ENCODE measurements at regions not wholly inside any gene's neighbourhood (a gene's known extent, or its start where the extent isn't known, plus 50 kb on each side); places are given as distances from the start of the nearest gene placed in this dataset.
"Not testable (repeated sequence)": the region's sequence is repeated elsewhere in the genome, so short reads cannot be mapped to it uniquely, and the experiment has no call there.

DNA sequence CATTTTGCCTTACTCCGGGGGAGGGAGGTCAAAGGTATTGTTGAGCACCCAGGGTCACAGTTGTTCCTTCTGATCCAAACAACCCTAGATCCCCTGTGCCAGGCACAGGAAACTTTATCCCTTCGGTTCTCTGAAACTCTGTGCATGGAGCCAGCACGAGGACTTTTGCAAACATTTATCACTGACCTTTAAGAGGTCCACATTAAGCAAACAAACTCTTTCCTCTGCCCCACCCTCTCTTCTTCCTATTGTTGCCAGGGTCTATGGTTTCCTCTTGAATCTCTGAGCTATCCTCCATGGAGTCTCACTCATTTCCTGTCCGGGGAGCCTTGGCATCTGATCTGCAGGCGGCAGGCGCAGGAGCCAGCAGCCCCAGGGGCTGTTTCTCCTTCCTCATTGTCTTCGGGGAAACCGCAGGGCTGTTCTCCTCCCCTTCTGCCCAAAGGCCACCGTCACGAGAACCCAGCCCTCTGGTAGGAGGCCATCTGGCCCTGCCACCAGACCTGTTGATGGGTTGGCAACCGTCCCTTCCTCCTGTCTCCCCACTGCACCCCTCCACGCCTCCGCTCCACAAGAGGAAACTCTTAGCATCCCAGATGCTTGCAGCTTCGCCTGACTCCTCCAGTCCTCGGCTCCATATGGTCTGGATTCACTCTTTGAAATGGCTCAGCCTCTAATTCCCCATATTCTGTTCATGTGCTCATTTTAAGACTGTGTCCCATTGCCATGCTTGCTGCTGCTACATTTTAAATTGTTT lies 327.3 kb upstream of the NRP1 start:
- H3K27ac Mint-ChIP-seq = no peak overlapping the region
- no peaks in the 10 kb centered on the region for H3K36me3 Mint-ChIP-seq (ENCODE audit: low read depth)
- peaks cover 14% of the 10 kb centered on the region for H3K27me3 Mint-ChIP-seq (ENCODE audit: insufficient read depth)
- peaks cover 9% of the 10 kb centered on the region for H3K9me3 Mint-ChIP-seq
- no peaks in the 10 kb centered on the region for H3K4me1 Mint-ChIP-seq (ENCODE audit: low read depth)
- intact Hi-C loops (cut with micrococcal nuclease) = no loop called here
- DNase-seq (ENCODE audit: low spot score) = no peak
- no peak overlapping the region for H3K4me3 Mint-ChIP-seq

DNA sequence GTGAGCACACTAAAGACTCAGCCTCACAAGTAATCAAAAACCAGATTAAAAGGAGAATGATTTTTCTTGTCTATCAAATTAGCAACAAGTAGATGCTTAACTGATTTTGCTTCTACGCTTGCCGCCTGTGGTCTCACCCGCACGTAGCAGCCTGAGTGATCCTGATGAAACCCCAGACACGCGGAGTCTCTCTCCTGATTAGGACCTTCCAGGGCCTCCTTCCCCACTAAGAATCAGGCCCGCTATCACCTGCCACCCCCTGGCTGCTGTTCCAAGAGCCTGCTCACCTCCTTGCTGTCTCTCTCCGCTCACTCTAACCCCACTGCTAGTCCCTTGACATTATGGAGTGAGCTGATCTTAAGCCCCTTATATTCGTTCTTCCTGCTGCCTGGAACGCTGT lies 325.9 kb upstream of the NRP1 start:
- no peak for DNase-seq (ENCODE audit: low spot score)
- no peak overlapping the region for H3K27ac Mint-ChIP-seq
- peaks cover 9% of the 10 kb centered on the region for H3K9me3 Mint-ChIP-seq
- H3K36me3 Mint-ChIP-seq (ENCODE audit: low read depth) = no peaks in the 10 kb centered on the region
- no peak overlapping the region for H3K4me3 Mint-ChIP-seq
- no peaks in the 10 kb centered on the region for H3K4me1 Mint-ChIP-seq (ENCODE audit: low read depth)
- peaks cover 14% of the 10 kb centered on the region for H3K27me3 Mint-ChIP-seq (ENCODE audit: insufficient read depth)
- intact Hi-C loops (cut with micrococcal nuclease) = no loop called here

DNA sequence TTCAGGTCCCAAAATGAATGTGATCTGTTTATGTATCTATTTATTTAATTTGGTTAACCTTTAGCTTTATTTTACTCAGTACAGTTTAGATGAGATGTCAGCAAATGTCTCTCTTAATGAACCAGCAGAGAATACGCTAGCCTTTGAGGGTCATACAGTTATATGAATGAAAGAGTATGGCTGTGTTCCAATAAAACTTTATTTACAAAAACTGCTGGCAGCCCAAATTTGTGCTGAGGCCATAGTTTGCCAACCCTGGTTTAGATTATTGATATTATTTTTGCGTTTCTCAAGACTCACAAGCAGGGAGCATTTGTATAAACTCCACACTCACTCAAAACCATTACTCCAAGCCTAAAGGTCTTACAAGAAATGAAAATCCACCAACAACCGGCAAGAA lies 323.4 kb upstream of the NRP1 start:
- no peak for DNase-seq (ENCODE audit: low spot score)
- H3K36me3 Mint-ChIP-seq (ENCODE audit: low read depth) = no peaks in the 10 kb centered on the region
- no peak overlapping the region for H3K4me3 Mint-ChIP-seq
- peaks cover 14% of the 10 kb centered on the region for H3K27me3 Mint-ChIP-seq (ENCODE audit: insufficient read depth)
- H3K27ac Mint-ChIP-seq = no peak overlapping the region
- no peaks in the 10 kb centered on the region for H3K4me1 Mint-ChIP-seq (ENCODE audit: low read depth)
- intact Hi-C loops (cut with micrococcal nuclease) = no loop called here
- H3K9me3 Mint-ChIP-seq = peaks cover under 1% of the 10 kb centered on the region

- intact Hi-C loops (cut with micrococcal nuclease) = no loop called here
- H3K27me3 Mint-ChIP-seq (ENCODE audit: insufficient read depth) = peaks cover 9% of the 10 kb centered on the region
- no peak for DNase-seq (ENCODE audit: low spot score)
- H3K36me3 Mint-ChIP-seq (ENCODE audit: low read depth) = no peaks in the 10 kb centered on the region
- no peak overlapping the region for H3K4me3 Mint-ChIP-seq
- H3K4me1 Mint-ChIP-seq (ENCODE audit: low read depth) = no peaks in the 10 kb centered on the region
- H3K27ac Mint-ChIP-seq = no peak overlapping the region
- H3K9me3 Mint-ChIP-seq = peaks cover 6% of the 10 kb centered on the region
Observed at GRCh38 chr10:33657154-33657908, 322.9 kb upstream of the NRP1 start.

- Mint-ChIP-seq H3K27ac (no peak overlapping the region), H3K4me3 (no peak overlapping the region), H3K27me3 (ENCODE audit: insufficient read depth) (peaks cover 2% of the 10 kb centered on the region), H3K9me3 (peaks cover 6% of the 10 kb centered on the region), H3K36me3 (ENCODE audit: low read depth) (no peaks in the 10 kb centered on the region), H3K4me1 (ENCODE audit: low read depth) (no peaks in the 10 kb centered on the region)
- intact Hi-C loops (cut with micrococcal nuclease) = no loop called here
- DNase-seq (ENCODE audit: low spot score) = no peak
Observed at GRCh38 chr10:33655921-33656320, 321.5 kb upstream of the NRP1 start.

- no peaks in the 10 kb centered on the region for H3K36me3 Mint-ChIP-seq (ENCODE audit: low read depth)
- peaks cover 6% of the 10 kb centered on the region for H3K9me3 Mint-ChIP-seq
- no peak for DNase-seq (ENCODE audit: low spot score)
- H3K4me1 Mint-ChIP-seq (ENCODE audit: low read depth) = no peaks in the 10 kb centered on the region
- no peak overlapping the region for H3K4me3 Mint-ChIP-seq
- H3K27ac Mint-ChIP-seq = no peak overlapping the region
- peaks cover 2% of the 10 kb centered on the region for H3K27me3 Mint-ChIP-seq (ENCODE audit: insufficient read depth)
- intact Hi-C loops (cut with micrococcal nuclease) = no loop called here
Observed at GRCh38 chr10:33655165-33655815, 320.8 kb upstream of the NRP1 start.

GRCh38 chr10:33653584-33654367 lies 319.3 kb upstream of the NRP1 start:
- Mint-ChIP-seq H3K27me3 (ENCODE audit: insufficient read depth) (peaks cover 2% of the 10 kb centered on the region), H3K9me3 (peaks cover 6% of the 10 kb centered on the region), H3K36me3 (ENCODE audit: low read depth) (no peaks in the 10 kb centered on the region), H3K4me1 (ENCODE audit: low read depth) (no peaks in the 10 kb centered on the region), H3K27ac (no peak overlapping the region), H3K4me3 (no peak overlapping the region)
- DNase-seq (ENCODE audit: low spot score) = no peak
- intact Hi-C loops (cut with micrococcal nuclease) = no loop called here

DNA sequence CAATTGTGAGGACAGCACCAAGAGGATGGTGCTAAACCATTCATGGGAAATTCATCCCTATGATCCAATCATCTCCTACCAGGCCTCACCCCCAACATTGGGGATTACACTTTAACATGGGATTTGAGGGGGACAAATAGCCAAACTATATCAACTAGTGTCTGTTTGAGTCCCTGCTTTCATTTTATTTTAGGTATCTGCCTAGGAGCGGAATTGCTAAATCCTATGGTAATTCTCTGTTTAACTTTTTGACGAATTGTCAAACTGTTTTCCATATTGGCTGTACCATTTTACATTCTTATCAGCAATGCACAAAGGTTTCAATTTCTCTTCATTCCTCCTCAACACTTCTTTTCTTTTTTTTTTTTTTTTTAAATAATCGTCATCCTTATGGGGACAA lies 318.4 kb upstream of the NRP1 start:
- H3K27me3 Mint-ChIP-seq (ENCODE audit: insufficient read depth) = peaks cover 2% of the 10 kb centered on the region
- no peaks in the 10 kb centered on the region for H3K4me1 Mint-ChIP-seq (ENCODE audit: low read depth)
- intact Hi-C loops (cut with micrococcal nuclease) = no loop called here
- H3K36me3 Mint-ChIP-seq (ENCODE audit: low read depth) = no peaks in the 10 kb centered on the region
- no peak for DNase-seq (ENCODE audit: low spot score)
- H3K9me3 Mint-ChIP-seq = peaks cover 6% of the 10 kb centered on the region
- H3K27ac Mint-ChIP-seq = no peak overlapping the region
- no peak overlapping the region for H3K4me3 Mint-ChIP-seq

GRCh38 chr10:33650131-33650530 lies 315.7 kb upstream of the NRP1 start:
- H3K4me3 Mint-ChIP-seq; DNase-seq (ENCODE audit: low spot score); H3K27me3 Mint-ChIP-seq (ENCODE audit: insufficient read depth); intact Hi-C loops (cut with micrococcal nuclease); H3K9me3 Mint-ChIP-seq; H3K36me3 Mint-ChIP-seq (ENCODE audit: low read depth); H3K27ac Mint-ChIP-seq; H3K4me1 Mint-ChIP-seq (ENCODE audit: low read depth): not testable (repeated sequence)

DNA sequence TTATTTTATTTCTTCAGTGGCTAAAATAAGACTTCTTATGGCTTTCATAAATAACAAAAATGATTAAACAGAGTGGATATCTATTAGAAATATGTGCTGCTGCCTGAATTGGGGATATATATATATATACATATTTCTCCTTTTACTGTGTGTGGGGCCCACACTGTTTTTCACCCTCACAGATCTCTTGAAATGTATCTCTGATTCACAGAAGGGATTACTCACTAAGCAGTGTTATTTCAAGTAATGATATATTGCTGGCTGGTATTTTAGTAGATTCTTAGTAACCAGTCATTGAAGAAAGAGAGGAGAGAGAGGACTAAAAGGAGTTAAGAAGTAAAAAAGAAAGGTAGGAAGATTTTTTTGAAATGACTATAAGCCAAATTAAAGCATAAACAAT lies 308.6 kb upstream of the NRP1 start:
- H3K9me3 Mint-ChIP-seq = no peaks in the 10 kb centered on the region
- no peak overlapping the region for H3K4me3 Mint-ChIP-seq
- no peak for DNase-seq (ENCODE audit: low spot score)
- H3K27me3 Mint-ChIP-seq (ENCODE audit: insufficient read depth) = no peaks in the 10 kb centered on the region
- H3K4me1 Mint-ChIP-seq (ENCODE audit: low read depth) = no peaks in the 10 kb centered on the region
- H3K27ac Mint-ChIP-seq = no peak overlapping the region
- intact Hi-C loops (cut with micrococcal nuclease) = no loop called here
- H3K36me3 Mint-ChIP-seq (ENCODE audit: low read depth) = no peaks in the 10 kb centered on the region

DNA sequence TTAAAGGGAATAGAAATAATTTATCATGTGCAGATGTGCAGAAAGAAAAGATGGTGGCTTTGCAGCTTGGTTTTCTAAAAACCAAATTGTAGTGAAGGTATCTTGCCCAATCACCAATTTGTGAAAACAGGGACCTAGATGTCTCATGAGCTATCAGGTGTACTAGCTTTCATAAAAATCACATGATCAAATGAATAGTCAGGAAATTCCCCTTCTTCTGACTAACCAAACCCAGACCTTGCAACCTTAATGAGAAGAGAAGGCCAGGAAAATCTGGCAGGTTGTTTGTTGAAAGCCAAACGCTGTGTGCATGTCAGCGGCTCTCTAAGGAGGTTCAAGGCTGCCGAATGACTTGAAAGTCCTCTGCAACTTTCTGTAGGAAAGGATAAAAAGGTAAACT lies 304.4 kb upstream of the NRP1 start:
- no peak for DNase-seq (ENCODE audit: low spot score)
- no peak overlapping the region for H3K27ac Mint-ChIP-seq
- H3K9me3 Mint-ChIP-seq = no peaks in the 10 kb centered on the region
- H3K27me3 Mint-ChIP-seq (ENCODE audit: insufficient read depth) = peaks cover 2% of the 10 kb centered on the region
- H3K4me3 Mint-ChIP-seq = no peak overlapping the region
- no peaks in the 10 kb centered on the region for H3K36me3 Mint-ChIP-seq (ENCODE audit: low read depth)
- no peaks in the 10 kb centered on the region for H3K4me1 Mint-ChIP-seq (ENCODE audit: low read depth)
- intact Hi-C loops (cut with micrococcal nuclease) = no loop called here

GRCh38 chr10:33638374-33638773 lies 303.9 kb upstream of the NRP1 start:
- H3K36me3 Mint-ChIP-seq (ENCODE audit: low read depth) = no peaks in the 10 kb centered on the region
- intact Hi-C loops (cut with micrococcal nuclease) = no loop called here
- H3K4me3 Mint-ChIP-seq = no peak overlapping the region
- H3K27ac Mint-ChIP-seq = no peak overlapping the region
- no peak for DNase-seq (ENCODE audit: low spot score)
- peaks cover 2% of the 10 kb centered on the region for H3K27me3 Mint-ChIP-seq (ENCODE audit: insufficient read depth)
- no peaks in the 10 kb centered on the region for H3K9me3 Mint-ChIP-seq
- no peaks in the 10 kb centered on the region for H3K4me1 Mint-ChIP-seq (ENCODE audit: low read depth)

Data from activated T-helper 1 cell treated with anti-CD3 and anti-CD28 coated beads, Interleukin-12 subunit alpha, Interleukin-12 subunit beta, Interleukin-2, Interleukin-4 antibody, amounts not matched to agents 30 ng/mL and 10 ng/mL and 1 ng/mL, durations not matched to agents 14 hours and 24 hours and 36 hours (primary cell).